B cell (primary cell): ENCODE measurements at regions not wholly inside any gene's neighbourhood (a gene's known extent, or its start where the extent isn't known, plus 50 kb on each side); places are given as distances from the start of the nearest gene placed in this dataset.

Experiments
- ATAC-seq: fragments of 200-7000 bp; cut with Tn5 transposase; one replicate; pipeline ENCODE4 v1.10.0; 2021; ENCODE audit warnings: low read depth, mild to moderate bottlenecking, moderate number of reproducible peaks, moderate library complexity
- CTCF ChIA-PET: fragments of 350-600 bp; sonication (Branson Sonifier 250); formaldehyde crosslinking; loops from one replicate; lab custom pipeline; 2021; ENCODE audit warnings: antibody characterized with exemption, inconsistent platforms; lab: Charles Lee
- POLR2A ChIA-PET: fragments of 350-600 bp; sonication (Branson Sonifier 250); formaldehyde crosslinking; loops from one replicate; lab custom pipeline; 2021; ENCODE audit warnings: antibody characterized with exemption; lab: Charles Lee
- DNase-seq: peaks from one replicate; pipeline ENCODE4 v3.0.0; 2013
- H2AFZ ChIP-seq: 2 replicates; pipeline ENCODE4 v1.6.1; 2012; ENCODE audit warnings: mild to moderate bottlenecking, low read depth, low read length; ENCODE audit not compliant: insufficient read depth, poor library complexity, severe bottlenecking
- H3K27ac ChIP-seq, 2 donors: 1 replicate in 1 of 2; 2 replicates in 1 of 2; pipeline ENCODE4 v1.5.1; 2012 to 2013; ENCODE audit warnings: low read length in 2 of 2, mild to moderate bottlenecking in 2 of 2, moderate library complexity in 1 of 2
- H3K27me3 ChIP-seq, 4 experiments: fragments of 200-600 bp in 1 of 4; sonication (generic) in 1 of 4; replicated peaks in 1 of 4; 1 replicate in 2 of 4; 2 replicates in 2 of 4; pipeline versions ENCODE4 v1.6.1 to v1.7.0; 2013 to 2016; ENCODE audit warnings: low read length in 3 of 4, mild to moderate bottlenecking in 2 of 4, mixed read lengths in 1 of 4, moderate library complexity in 1 of 4; ENCODE audit not compliant: insufficient read depth in 4 of 4, control insufficient read depth in 3 of 4; ENCODE audit errors: control extremely low read depth in 1 of 4
- H3K36me3 ChIP-seq, 2 experiments: replicated peaks in 1 of 2; 1 replicate in 1 of 2; 2 replicates in 1 of 2; pipeline versions ENCODE4 v1.6.1 to v1.7.1; 2013; ENCODE audit warnings: low read length in 1 of 2; ENCODE audit not compliant: insufficient read depth in 2 of 2, control insufficient read depth in 1 of 2; ENCODE audit errors: control extremely low read depth in 1 of 2, extremely low read depth in 1 of 2
- H3K4me1 ChIP-seq, 2 donors: fragments of 200-600 bp in 1 of 2; sonication (generic) in 1 of 2; 1 replicate in 1 of 2; 2 replicates in 1 of 2; pipeline versions ENCODE4 v1.5.1 to v1.6.1; 2013 to 2017; ENCODE audit warnings: low read length in 2 of 2; ENCODE audit not compliant: control insufficient read depth in 2 of 2, insufficient read depth in 2 of 2
- H3K4me2 ChIP-seq: replicated peaks from 2 replicates; pipeline ENCODE3; 2012; ENCODE audit warnings: mild to moderate bottlenecking, low read depth, low read length; ENCODE audit not compliant: poor library complexity, severe bottlenecking
- H3K4me3 ChIP-seq, 5 experiments: fragments of 200-600 bp in 1 of 5; sonication (generic) in 1 of 5; 1 replicate in 3 of 5; 2 replicates in 2 of 5; pipeline versions ENCODE4 v1.5.1 to v1.7.0; 2011 to 2016; ENCODE audit warnings: low read length in 4 of 5, mild to moderate bottlenecking in 4 of 5, low read depth in 2 of 5, control low read depth in 1 of 5, moderate library complexity in 1 of 5; ENCODE audit not compliant: insufficient read depth in 1 of 5; ENCODE audit errors: control extremely low read depth in 1 of 5, extremely low read depth in 1 of 5
- H3K79me2 ChIP-seq: fragments of 200-600 bp; sonication (generic); one replicate; pipeline ENCODE4 v1.6.0; 2016; ENCODE audit warnings: low read length; ENCODE audit not compliant: control insufficient read depth, insufficient read depth
- H3K9ac ChIP-seq: fragments of 200-600 bp; sonication (generic); 2 replicates; pipeline ENCODE4 v1.6.1; 2017; ENCODE audit warnings: mild to moderate bottlenecking, low read length, moderate library complexity
- H3K9me3 ChIP-seq, 3 donors: one replicate each; pipeline versions ENCODE4 v1.6.1 to v1.7.1; 2013; ENCODE audit warnings: low read length in 2 of 3; ENCODE audit not compliant: control insufficient read depth in 2 of 3, insufficient read depth in 1 of 3; ENCODE audit errors: control extremely low read depth in 1 of 3
- H4K20me1 ChIP-seq: 2 replicates; pipeline ENCODE4 v1.6.0; 2012; ENCODE audit warnings: mild to moderate bottlenecking, low read length; ENCODE audit not compliant: insufficient read depth, control insufficient read depth, poor library complexity, severe bottlenecking
- H3K27ac Mint-ChIP-seq: one replicate; pipeline ENCODE4 v1.8.0; 2021; ENCODE audit warnings: mixed read lengths
- H3K27me3 Mint-ChIP-seq: one replicate; pipeline ENCODE4 v1.8.0; 2021; ENCODE audit warnings: mixed read lengths
- H3K4me1 Mint-ChIP-seq: one replicate; pipeline ENCODE4 v1.8.0; 2021; ENCODE audit warnings: mixed read lengths
- H3K4me3 Mint-ChIP-seq: one replicate; pipeline ENCODE4 v1.8.0; 2021; ENCODE audit warnings: mixed read lengths
- H3K9me3 Mint-ChIP-seq: one replicate; pipeline ENCODE4 v1.8.0; 2022; ENCODE audit warnings: mixed read lengths; ENCODE audit not compliant: insufficient read depth
- EZH2 ChIP-seq: IDR thresholded peaks from 2 replicates; pipeline ENCODE4 v1.6.1; 2012; ENCODE audit warnings: borderline replicate concordance, low read depth, mild to moderate bottlenecking, moderate library complexity, low read length; ENCODE audit not compliant: insufficient read depth, poor library complexity, severe bottlenecking
- WGBS: methylation state at CpG from one replicate; pipeline ENCODE4 v1.1.5; 2013; ENCODE audit warnings: missing lambda C conversion rate; ENCODE audit not compliant: insufficient coverage; 5-methylcytosine and 5-hydroxymethylcytosine counted together
- intact Hi-C: fragments of 100-400 bp; cut with micrococcal nuclease; formaldehyde crosslinking; loops from one replicate; pipeline ENCODE4 v1.10.0; 2022
- TF ChIP-seq, protein P1 (sequence below): fragments of 200-600 bp; IDR thresholded peaks from one replicate; pipeline ENCODE4 v1.8.0; 2022; ENCODE audit warnings: antibody characterized with exemption, mild to moderate bottlenecking

DNA sequence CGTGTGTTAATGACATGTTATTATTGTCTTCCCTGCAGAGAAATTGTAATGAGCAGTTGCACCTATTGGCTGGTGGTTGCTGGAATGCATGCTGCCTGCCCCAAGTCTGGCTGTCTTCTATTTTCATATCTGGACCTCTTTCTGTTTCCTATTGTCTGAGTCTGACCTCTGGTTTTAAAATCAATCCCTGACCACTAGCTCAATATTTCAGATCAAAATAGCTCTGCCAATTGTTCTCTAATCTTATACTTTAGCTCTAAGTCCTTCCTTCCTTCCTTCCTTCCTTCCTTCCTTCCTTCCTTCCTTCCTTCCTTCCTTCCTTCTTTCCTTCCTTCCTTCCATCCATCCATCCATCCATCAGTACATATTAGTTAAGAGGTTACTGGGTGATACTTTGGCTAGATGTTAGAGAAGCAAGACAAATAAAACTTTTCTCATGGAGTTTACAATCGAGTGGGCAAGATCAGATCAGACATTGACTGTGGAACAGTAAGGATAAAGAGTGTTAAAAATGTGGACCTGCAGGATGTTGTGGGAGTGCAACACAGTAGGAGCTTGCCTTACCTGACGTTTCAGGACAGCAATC, 417.1 kb downstream of the SOCS6 start:
- no peak overlapping the region for H3K27ac Mint-ChIP-seq
- WGBS, result 85% methylated on average over 3 of the region's 3 CpGs

DNA sequence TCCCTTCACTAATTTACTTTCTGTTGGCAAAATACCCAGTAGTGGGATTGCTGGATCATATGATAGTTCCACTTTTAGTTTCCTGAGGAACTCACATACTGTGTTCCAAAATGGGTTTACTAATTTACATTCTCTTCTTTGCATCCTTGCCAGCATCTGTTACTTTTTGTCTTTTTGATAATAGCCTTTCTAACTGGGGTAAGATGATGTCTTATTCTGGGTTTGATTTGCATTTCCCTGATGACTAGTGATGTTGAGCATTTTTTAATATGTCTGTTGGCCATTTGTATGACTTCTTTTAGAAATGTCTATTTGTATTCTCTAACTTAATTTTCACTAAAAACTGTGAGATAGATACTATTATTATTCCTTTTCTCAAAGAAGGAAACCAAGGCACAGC, 411.7 kb downstream of the SOCS6 start:
- POLR2A ChIA-PET, result no interaction called here
- no peak overlapping the region for H3K27ac Mint-ChIP-seq

More for the DNA sequence above, 417.1 kb downstream of the SOCS6 start:
- Mint-ChIP-seq H3K4me1 (peaks cover 10% of the 10 kb centered on the region), H3K27me3 (no peaks in the 10 kb centered on the region), H3K4me3 (no peak overlapping the region), H3K9me3 (peaks cover 6% of the 10 kb centered on the region)
- H3K36me3 ChIP-seq, result no peaks in the 10 kb centered on the region
- intact Hi-C loops, result no loop called here
- CTCF ChIA-PET, result no interaction called here
- H3K79me2 ChIP-seq, result no peaks in the 10 kb centered on the region
- ATAC-seq, result no peak
- POLR2A ChIA-PET, result no interaction called here
- H3K4me3 ChIP-seq, result no peak overlapping the region
- TF ChIP-seq, protein P1, sequence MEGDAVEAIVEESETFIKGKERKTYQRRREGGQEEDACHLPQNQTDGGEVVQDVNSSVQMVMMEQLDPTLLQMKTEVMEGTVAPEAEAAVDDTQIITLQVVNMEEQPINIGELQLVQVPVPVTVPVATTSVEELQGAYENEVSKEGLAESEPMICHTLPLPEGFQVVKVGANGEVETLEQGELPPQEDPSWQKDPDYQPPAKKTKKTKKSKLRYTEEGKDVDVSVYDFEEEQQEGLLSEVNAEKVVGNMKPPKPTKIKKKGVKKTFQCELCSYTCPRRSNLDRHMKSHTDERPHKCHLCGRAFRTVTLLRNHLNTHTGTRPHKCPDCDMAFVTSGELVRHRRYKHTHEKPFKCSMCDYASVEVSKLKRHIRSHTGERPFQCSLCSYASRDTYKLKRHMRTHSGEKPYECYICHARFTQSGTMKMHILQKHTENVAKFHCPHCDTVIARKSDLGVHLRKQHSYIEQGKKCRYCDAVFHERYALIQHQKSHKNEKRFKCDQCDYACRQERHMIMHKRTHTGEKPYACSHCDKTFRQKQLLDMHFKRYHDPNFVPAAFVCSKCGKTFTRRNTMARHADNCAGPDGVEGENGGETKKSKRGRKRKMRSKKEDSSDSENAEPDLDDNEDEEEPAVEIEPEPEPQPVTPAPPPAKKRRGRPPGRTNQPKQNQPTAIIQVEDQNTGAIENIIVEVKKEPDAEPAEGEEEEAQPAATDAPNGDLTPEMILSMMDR, result no peak
- no peak for TF ChIP-seq EZH2
- no peaks in the 10 kb centered on the region for H3K9me3 ChIP-seq
- no peak for DNase-seq
- no peak overlapping the region for H3K9ac ChIP-seq
- H4K20me1 ChIP-seq, result no peaks in the 10 kb centered on the region
- no peak overlapping the region for H3K4me2 ChIP-seq
- no peak overlapping the region for H2AFZ ChIP-seq
- H3K27ac ChIP-seq, result no peak overlapping the region
- peaks cover 0 to 5% of the 10 kb centered on the region in 2 donors for H3K4me1 ChIP-seq
- H3K27me3 ChIP-seq, result no peaks in the 10 kb centered on the region

More for the DNA sequence above, 411.7 kb downstream of the SOCS6 start:
- H4K20me1 ChIP-seq, result no peaks in the 10 kb centered on the region
- no peaks in the 10 kb centered on the region for H3K36me3 ChIP-seq
- no peak for TF ChIP-seq EZH2
- TF ChIP-seq, protein P1, result no peak
- H3K27me3 Mint-ChIP-seq, result no peaks in the 10 kb centered on the region
- intact Hi-C loops, result no loop called here
- DNase-seq (no peak), ATAC-seq (no peak)
- no peaks in the 10 kb centered on the region for H3K4me1 Mint-ChIP-seq
- H3K79me2 ChIP-seq, result no peaks in the 10 kb centered on the region
- peaks cover 8% of the 10 kb centered on the region for H3K9me3 Mint-ChIP-seq
- H3K27me3 ChIP-seq, result no peaks in the 10 kb centered on the region
- H3K4me3 ChIP-seq, result no peak overlapping the region
- CTCF ChIA-PET, result no interaction called here
- no peaks in the 10 kb centered on the region for H3K4me1 ChIP-seq
- no peak overlapping the region for H2AFZ ChIP-seq
- no peak overlapping the region for H3K4me2 ChIP-seq
- H3K27ac ChIP-seq, result no peak overlapping the region
- H3K9me3 ChIP-seq, result peaks cover 0 to 4% (median 0%) of the 10 kb centered on the region in 3 donors
- no peak overlapping the region for H3K9ac ChIP-seq
- no peak overlapping the region for H3K4me3 Mint-ChIP-seq
